Activated effector memory CD4-positive, alpha-beta T cell treated with anti-CD3 and anti-CD28 coated beads, Interleukin-2, amount 50 U/mL, for 16 hours (primary cell): ENCODE measurements at regions not wholly inside any gene's neighbourhood (a gene's known extent, or its start where the extent isn't known, plus 50 kb on each side); places are given as distances from the start of the nearest gene placed in this dataset.
"Not testable (repeated sequence)": the region's sequence is repeated elsewhere in the genome, so short reads cannot be mapped to it uniquely, and the experiment has no call there.

Experiments used
- DNase-seq: peaks from one replicate; pipeline ENCODE4 v3.0.0-alpha.2; 2020

DNA sequence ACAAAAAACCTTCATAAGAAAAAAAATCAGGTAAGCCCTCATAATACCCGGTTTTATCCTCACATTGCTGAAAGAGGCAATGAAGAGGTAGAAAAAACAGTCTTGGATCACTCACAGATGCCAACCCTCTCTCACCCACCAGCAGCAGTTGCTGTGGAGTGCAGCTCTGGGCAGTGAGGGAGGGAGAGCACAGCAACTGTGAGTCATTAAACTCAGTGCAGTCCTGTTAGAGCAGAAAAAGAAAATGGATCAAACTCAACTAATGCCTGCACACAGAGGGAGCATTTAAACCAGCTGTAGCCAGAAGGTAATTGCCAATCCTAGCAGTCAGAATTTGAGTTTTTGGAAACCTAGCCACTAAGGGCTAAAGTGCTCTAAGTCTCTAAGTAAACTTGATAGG is 1050.6 kb upstream of the ALCAM start:
- no peak for DNase-seq

DNA sequence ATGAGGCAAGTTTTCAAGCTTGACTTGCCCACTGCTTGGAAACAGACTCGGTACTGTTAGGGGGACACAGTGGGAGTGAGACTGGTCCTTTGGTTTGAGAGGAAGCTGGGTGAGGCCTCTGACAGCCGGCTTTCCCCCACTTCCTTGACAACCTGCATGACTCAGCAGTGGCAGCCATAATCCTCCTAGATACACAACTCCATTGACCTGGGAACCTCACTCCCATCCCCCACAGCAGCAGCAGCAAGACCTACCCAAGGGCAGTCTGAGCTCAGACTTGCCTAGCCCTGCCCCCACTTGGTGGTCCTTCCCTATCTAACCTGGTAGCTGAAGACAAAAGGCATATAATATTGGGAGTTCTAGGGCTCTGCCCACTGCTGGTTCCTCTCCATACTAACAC is 1043.5 kb upstream of the ALCAM start:
- DNase-seq, result no peak

DNA sequence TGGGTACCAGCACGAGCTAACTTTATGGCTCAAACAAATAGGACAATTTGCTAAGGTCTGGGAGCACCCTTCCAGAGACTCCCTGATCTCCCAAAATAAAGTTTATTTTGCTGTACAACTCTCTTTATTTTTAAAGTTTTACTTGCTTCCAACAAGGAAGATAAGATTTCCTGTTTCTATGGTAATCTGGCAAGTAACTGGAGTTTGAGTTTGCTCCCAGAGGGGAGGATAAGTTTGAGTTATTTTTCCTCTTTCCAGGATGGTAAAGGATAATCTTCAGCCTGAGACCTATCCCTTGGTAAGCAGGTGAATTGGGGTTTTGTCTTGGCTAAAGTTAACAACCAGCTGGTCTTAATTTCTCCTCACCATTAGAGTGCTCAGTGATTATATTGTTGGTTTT is 1019.4 kb upstream of the ALCAM start:
- DNase-seq, result no peak

DNA sequence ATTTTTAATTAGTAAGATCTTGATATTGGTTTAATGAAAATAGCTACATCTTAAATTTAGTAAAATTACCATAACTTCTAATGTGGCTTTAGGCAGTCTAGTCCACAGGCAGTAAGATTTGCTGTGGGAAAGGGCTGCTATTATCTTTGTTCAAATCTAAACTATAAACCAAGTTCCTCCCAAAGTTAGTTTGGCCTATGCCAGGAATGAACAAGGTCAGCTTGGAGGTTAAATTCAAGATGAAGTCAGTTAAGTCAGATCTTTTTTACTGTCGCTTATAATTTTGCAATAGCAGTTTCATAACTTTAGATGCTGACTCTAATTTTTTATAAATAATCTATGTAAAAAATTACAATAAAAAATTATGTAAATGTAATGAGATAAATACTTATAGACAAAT is 1016.9 kb upstream of the ALCAM start:
- no peak for DNase-seq

DNA sequence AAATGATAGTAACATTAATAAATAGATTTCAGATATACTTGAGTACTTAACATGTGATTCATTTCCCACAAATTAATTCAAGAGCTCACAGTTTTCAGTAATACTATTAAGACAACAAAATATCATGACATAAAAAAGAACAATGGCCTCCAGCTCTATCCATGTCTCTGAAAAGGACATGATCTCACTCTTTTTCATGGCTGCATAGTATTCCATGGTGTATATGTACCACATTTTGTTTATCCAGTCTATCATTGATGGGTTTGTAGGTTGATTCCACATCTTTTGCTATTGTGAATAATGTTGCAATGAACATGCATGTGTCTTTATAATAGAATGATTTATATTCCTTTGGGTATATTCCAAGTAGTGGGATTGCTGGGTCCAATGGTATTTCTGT is 1012.8 kb upstream of the ALCAM start:
- DNase-seq, result no peak

DNA sequence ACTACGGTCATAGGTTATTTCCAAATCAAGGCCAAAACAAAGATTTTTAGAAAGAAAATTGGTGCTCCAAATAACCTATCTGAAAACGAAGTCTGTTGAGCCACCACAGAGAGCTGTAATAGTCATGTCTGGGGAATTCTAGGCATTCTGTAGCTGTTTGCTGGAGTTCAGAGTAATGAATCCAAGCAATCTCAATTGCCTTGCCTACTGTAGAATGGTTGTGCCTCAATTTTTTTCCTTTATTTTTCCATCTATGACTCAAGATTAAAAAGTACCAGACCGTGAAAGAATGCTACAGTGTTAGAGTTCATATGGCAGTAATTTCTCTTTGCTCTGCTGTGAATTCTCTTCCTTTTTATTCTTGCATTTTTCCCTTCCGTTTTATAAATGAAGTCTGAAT is 1007.2 kb upstream of the ALCAM start:
- DNase-seq, result no peak

DNA sequence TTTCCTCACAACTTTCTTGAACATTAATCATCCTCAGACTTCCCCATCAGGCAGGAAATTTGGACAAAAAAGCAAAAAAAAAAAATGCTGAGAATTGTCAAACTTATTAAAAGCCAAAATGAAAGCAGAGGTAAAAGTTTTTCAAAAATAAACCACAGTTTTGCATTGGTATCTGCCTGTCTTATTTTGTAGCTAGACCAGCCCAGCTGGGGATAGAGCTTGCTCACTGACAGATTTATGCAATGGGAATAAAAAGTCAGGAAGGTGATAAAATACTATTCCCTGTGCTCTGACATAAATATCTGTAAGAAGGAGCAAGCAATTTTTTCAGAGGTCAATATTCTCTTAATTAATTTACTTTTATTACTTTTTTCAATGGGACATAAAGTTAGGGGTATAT is 1006.7 kb upstream of the ALCAM start:
- no peak for DNase-seq

DNA sequence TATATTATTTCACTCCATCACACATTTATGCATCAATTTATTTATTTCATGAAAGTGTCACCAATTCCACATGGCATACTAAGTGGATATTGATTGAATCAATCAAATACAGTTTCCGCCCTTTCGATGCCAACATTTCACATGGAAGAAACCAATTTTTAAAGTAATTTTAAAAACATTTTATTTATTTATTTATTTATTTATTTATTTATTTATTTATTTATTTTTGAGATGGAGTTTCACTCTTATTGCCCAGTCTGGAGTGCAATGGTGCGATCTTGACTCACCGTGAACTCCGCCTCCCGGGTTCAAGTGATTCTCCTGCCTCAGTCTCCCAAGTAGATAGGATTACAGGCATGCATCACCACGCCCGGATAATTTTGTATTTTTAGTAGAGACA is 1005.0 kb upstream of the ALCAM start:
- not testable (repeated sequence) for DNase-seq

DNA sequence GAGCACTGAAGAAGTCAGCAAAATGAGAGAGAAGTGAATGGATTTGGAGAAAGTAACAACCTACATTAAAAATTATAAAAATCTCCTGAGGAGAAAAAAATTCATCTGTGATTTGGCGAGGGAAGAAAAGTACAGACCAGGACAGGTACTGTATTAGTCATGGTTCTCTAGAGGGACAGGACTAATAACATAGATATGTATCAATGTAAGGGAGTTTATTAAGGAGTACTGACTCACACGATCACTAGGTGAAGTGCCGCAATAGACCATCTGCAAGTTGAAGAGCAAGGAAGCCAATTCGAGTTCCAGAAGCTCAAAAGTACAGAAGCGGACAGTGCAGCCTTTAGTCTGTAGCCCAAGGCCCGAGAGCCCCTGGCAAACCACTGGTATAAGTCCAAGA is 1004.4 kb upstream of the ALCAM start:
- no peak for DNase-seq

DNA sequence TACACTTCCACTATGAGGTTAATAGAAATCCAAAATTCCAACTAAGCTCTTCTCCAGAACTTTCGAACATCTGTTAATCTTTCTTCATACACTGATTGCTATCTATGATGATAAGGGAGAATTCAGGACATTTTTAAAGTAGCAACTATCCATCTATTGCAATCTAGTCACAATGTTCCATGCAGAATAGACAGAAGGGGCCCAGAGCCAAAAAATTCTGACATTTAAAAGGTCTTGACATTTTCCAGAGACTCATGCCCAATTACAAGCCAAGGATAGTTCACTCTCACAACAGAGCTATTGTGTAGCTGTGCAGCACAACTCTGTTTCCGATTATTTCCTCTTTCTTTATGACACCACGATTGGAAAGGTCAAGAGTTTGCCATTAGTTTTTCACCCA is 999.7 kb upstream of the ALCAM start:
- no peak for DNase-seq

DNA sequence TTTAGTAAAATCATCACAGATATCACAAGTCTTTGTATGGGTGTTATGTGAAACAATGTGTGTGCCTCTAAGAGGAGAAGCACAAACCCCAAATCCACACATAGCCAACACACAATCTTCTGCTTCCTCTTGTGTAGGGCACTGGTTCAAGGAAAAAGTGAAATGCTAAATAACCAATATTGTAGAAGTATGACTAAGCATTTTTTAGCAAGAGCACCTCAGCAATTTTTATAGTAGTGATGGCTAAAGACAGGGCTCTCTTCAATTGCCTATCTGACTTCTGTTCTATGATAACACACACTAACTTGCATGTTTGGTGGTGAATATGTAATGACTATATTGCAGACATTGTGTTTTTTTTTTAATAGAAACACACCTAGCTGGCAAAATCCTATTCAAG is 997.9 kb upstream of the ALCAM start:
- DNase-seq, result no peak

DNA sequence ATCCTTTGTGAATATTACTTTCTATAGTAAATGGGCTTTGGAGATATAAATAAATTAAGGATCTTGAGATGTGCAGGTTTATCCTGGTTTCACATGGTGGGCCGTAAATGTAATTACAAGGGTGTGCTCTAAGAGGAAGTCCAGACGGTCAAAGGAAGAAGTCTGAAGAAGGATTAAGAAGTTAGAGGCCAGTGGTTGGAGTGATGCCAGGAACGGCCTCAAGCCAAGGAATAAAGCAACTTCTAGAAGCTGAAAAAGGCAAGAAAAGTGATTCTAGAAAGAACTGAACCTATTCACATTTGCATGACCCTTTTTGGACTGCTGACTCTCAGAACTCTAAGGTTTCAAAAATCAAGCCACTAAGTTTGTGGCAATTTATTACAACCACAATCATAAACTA is 981.3 kb upstream of the ALCAM start:
- no peak for DNase-seq

DNA sequence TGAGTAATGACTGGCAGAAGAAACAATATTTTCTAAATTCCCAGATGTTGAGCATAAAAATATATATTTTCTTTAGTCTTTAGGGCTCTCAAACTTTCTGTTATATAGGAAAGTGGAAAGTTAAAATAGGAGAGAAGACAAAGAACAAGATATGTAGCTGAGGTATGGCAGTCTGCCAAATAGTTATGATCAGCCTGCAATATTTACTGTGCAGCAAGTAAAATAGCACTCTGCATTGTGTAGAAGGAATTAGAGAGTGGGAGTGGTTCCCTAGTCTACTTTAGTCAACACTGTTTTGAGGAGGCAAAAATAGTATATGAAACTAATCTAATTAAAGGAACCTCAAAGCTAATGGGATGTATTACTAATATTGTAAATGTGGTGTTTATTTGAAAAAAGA is 978.1 kb upstream of the ALCAM start:
- no peak for DNase-seq

DNA sequence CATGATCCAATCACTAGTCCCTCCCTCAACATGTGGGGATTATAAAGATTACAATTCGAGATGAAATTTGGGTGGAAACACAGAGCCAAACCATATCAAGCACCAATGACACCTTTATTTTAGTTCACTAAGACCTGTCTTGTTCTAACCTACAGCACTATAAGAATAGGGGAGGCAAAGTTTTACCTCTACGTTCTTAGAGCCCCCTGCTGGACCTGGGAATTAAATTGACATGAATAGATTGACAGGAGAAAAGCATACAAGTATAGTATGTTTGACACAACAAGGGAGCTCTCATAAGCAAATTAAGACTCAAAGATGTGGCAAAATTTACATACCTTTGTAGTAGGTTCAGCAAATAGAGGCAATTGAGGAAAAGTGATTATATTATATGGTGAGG is 974.4 kb upstream of the ALCAM start:
- no peak for DNase-seq

DNA sequence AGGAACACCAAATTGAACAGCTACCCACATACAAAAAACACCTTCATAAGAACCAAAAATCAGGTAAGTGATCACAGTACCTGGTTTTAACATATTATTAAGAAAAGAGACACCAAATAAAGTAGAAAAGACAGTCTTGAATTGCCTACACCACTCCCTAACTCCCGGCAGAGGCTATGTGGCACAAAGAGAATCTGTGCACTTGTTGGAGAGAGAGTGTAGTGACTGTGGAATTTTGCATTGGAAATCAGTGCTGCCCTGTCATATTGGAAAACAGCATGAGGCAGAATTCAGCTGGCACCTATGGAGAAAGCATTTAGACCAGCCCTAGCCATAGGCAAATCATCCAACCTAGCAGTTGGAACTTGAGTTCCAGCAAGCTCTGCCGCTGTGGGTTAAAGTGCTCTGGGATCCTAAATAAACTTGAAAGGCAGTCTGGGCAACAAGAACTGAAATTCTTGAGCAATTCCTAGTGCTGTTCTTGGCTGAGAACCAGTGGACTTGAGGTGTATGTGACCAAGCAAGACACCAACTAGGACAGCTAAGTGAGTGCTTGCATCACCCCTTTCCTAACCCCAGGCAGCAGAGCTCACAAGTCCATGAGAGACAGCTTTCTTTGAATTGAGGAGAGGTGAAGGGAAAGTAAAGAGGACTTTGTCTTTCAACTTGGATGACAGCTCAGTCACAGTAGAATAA is 969.6 kb upstream of the ALCAM start:
- no peak for DNase-seq

DNA sequence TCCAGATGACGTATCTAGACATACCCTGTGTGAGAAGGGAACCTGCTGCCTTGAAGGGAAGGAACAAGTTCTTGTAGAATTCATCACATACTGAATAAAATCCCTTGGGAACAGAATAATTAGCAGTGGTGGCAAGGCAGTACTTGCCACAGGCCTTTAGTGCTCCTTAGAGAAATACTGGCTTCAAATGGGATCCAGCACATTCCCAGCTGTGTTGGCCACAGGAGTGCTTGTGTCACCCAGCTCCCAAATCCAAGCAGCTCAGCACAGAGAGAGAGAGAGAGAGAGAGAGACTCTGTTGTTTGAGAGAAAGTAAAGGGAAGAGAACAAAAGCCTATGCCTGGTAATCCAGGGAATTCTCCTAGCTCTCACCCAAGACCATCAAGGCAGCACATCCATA is 969.0 kb upstream of the ALCAM start:
- DNase-seq, result no peak

DNA sequence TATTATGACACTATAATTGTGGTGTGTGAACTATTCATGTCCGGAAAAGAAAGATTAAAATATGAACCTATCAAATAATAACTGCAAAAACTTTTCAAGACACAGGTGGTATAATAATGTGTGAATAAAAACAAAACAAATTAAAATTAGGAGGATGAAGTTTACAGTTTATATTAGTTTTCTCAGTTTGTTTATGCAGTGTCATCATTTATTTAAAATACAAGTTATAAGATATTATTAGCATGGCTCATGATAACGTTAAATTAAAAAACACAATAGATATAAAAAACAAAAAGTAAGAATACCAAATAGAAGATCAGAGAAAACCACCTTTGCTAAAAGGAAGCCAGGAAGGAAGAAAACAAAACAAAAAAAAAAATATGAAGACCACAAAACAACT is 963.8 kb upstream of the ALCAM start:
- DNase-seq, result no peak

DNA sequence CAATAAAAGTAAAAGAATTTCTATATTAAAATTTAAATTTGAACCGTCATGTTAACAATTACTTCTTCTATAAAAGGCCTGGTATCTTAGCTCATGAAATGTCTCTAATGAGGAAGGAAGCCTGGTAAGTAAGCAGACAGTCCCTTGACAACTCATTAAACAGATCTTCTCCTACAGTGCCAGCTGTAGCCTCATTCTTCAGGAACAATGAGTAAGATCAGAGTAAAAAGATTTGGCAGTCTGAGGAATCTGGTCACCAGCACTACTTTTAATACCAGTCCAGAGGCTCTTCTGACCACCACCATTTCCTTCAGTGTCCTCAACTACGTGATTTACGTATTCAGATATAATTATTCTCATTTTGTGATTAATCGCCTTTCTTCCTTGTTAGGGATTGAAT is 955.0 kb upstream of the ALCAM start:
- no peak for DNase-seq

DNA sequence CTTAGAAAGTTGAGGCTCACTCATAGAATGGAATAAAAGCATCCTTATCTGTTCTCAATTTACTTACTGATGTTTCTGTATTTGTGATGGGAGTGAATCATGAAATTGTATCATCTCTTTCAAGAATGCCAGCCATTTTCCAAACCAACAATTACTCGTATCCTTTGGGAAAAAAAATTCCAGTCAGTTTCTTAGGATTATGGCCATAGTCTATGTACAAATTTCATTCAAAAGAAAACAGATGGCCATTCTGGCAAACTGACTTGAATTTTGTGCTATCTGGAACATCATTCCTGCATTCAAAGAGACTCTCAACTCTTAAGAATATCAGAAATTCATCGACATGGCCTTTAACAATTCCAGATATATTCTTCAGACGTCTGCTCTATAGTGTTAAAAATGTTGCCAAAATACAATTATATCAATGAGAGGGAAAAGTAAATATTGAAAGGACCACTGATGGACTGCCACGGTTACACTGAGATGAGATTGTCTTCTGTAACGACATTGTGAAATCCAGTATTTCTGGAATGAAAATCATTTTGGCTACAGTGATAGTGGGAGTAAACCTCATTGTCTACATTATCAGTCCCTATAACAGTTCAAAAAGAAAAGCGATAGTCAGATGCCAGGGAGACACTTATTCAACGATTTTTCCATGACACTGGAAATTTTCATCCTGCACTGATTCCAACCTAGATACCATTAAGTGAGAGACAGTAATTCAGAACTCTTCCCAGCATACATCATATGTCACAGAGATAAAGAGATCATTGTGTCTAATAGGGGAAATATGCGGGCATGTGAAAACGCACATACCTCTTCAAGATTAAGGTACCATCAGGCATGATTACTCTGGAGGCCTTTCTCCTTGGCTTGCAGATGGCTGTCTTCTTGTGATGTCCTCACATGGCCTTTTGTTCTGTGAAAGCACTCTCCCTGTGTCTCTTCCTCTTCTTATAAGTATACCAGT is 953.8 kb upstream of the ALCAM start:
- no peak for DNase-seq

DNA sequence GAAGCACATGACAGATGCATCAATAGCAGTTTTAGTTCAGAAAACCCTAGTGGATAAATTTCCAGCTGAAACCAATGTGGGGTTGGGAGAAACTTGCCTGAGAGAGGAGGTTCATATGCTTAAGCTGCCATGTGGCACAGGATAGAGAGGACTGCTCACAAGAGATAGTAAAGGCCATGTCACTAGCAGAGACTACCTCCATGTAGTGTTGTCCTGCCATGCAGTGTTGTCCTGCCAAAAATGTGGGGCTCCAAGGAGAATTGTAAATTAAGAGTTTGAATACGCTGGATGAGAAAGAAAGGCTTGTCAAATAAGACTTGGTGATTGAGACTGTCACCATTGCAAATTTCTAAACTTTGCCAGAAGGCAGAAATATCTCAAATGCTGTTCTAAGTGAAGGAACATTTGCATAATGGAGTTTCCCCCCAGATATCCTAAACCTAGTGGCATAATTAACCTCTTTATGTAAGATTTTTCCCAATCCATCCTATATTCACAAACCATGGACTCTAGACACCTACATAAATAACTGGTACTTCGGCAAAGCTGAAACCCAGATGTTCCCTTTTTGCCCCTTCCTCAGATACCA is 938.3 kb upstream of the ALCAM start:
- no peak for DNase-seq

DNA sequence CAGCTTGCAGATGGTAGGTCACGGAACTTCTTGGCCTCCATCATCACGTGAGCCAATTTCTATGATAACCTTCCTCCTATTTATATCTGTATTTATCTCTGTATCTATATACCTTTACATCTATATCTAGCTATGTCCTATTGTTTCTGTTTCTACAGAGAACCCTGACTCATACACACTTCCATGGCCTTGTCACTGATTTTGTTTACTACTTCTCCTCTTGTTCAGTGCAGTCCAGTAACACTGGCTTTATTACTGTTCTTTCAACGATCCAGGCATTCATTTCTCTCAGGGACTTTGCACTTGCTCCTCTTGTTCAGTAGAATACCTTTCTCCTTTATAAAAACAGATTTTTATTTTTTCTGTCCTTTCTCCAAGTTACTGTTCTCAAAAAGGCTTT is 937.0 kb upstream of the ALCAM start:
- no peak for DNase-seq

DNA sequence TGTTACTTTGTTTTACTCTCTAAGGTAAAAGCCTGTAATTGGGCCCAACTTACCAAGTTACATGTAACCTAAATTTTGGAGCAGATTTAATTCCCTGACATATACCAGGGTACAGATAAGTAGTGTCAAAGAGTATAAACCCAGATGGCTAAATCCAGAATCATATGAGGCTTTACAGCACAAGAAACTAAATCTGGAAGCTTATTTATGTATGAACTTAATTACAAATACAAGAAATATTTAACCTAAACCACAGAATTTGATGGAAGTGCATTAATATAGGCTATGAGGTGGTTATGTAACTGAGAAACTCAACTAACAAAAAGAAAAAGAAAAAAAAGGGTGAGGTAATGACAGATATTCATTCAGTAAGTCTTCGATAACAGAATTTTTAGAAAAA is 930.2 kb upstream of the ALCAM start:
- DNase-seq, result no peak

DNA sequence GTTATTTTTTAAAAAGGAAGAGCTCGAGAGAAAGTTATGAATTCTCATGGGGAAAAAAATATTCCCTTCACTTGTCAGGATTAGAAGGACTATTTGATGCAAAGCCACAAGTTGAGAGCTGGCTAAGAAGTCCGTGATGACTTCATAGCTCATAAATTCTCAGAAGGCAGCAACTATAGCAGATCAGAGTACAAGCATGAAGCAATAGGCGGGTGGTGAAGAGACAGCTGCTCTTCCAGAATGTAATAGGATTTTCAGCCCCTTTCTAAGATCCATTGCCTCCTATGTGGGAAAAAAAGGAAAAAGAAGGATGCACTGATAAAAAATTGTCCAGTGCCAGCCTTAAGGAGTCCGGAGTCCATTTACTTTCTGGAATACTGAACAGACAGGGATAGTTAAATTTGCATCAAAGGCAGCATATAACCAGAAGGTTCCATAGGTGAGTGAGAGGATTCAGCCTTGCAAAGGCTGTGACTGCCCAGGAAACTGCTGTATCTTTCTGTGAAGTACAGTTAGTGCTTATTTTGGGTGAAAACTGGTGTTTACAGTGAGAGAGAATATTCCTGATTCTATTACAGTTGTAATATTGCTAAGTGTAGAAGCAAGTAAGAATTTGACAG is 929.5 kb upstream of the ALCAM start:
- DNase-seq, result no peak

DNA sequence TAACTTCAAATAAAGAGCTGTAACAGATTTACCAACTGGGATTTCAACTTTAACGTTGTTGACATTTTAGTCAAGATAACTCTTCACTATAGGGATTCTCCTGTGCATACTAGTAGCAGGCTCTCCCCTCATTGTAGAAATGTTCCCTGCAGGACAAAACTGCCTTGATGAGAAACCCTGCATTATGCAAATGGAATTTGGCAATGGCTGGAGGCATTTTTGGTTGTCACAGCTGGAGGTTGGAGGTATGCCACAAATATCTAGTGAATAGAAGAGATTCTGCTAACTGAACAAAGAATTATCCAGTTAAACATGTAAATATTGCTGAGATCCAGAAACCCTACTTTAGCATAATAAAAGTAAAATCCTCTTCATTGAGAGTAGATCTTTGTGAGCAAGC is 928.8 kb upstream of the ALCAM start:
- no peak for DNase-seq
